Fibroblast of gingiva (primary cell): ENCODE measurements at regions not wholly inside any gene's neighbourhood (a gene's known extent, or its start where the extent isn't known, plus 50 kb on each side); places are given as distances from the start of the nearest gene placed in this dataset.

Experiments
- DNase-seq: peaks from one replicate; pipeline ENCODE4 v3.0.0-alpha.2; 2011; ENCODE audit warnings: low read depth

DNA sequence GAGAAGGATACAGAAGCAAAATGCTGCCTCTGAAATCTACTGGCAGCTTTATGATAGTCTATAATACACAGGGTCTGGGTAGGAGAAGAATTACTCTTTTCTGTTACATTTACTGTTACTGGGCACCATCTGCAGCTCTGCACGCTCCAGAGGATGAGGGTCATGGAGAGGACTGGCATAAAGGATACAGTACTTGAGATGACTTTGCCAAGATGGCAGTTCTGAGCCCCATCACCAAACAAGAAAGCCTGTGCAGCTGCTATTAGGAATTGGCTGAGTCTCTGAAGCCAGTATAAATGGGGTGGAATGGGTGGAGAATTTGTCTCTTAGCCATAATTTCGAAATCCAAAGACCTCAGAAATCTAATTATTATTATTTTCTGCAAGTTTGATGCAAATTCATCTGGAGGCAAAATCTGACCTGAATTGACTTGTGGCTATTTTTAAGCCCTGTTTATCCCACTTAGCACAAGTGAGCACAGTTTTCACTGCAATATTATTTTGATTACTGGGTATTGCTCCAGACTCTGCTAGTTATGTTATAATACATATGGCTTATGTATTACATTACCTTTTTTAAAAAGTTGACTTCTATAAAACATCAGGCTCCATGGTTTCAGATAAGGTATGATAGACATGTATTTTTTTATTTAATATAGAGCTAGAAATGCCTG, 579.5 kb downstream of the MBD2 start:
- no peak for DNase-seq

DNA sequence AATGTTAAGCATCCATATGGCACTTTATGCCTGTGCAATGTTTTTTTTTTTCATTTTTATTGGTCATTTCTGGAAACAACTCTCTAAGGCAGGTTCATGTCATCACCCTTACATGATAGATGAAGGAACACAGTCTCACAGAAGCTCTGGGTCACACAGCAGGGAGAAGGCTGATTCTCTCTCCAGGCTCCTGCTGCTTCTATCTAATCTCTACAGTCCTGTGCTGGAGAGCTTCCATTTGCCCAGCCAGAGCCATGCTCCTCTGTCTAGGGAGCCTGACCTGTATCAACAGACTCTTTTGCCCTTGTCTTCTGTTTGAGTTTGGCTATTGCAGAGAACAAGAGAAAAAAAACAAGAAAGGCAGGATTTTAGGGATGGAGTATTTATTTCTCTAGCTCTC, 584.8 kb downstream of the MBD2 start:
- no peak for DNase-seq

- no peak for DNase-seq
These were observed 595.1 kb downstream of the MBD2 start for GRCh38 chr18:53629337-53629736.

DNA sequence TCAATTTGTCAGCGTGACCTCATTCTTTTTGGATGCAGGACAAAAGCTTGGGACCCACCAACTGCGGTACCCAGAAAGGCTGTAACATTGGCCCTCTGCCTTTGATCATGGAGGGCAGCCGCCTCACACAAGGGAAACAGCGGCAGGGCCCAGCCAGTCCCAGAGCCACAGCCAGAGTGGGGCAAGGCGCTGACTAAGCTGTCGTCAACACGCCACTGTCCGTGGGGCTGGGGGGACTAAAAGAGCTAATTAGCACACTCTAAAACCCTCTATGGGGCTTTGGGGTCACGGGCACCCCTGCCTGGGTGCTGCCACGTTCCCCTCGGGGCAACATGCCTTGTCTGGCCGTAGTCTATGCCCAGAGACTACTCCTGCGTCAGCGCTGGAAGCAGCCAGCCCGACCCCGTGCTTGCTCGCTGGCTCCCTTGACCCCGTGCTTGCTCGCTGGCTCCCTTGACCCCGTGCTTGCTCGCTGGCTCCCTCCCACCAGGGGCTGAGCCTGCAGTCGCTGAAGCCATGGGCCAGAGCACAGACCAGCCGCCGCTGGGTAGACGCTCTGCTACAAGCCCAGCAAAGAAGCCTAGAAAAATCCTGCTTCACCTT, 598.4 kb downstream of the MBD2 start:
- DNase-seq, result no peak

GRCh38 chr18:53610957-53611356, 613.5 kb downstream of the MBD2 start:
- DNase-seq, result no peak

DNA sequence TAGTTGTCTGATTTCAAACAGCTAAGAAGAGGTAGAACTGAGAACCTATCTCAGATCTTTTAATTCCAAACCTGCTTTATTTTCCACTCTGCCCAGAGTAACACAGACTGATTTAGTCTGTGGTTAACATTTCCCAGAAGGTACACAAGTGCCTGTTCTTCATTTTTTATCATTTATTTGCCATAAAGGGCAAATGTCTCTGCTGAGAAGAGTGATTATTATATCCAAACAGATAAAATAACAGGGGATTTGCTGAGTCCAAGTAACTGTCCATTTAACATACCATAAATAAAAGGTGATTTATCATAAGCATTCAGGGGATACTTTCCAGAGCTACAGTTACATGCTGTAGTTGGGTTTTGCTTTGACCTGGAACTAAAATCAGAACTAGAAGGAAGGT, 617.7 kb downstream of the MBD2 start:
- no peak for DNase-seq

- no peak for DNase-seq
These were observed 619.3 kb downstream of the MBD2 start for GRCh38 chr18:53605198-53605597.

- no peak for DNase-seq
These were observed 621.2 kb downstream of the MBD2 start for GRCh38 chr18:53603276-53603675.

DNA sequence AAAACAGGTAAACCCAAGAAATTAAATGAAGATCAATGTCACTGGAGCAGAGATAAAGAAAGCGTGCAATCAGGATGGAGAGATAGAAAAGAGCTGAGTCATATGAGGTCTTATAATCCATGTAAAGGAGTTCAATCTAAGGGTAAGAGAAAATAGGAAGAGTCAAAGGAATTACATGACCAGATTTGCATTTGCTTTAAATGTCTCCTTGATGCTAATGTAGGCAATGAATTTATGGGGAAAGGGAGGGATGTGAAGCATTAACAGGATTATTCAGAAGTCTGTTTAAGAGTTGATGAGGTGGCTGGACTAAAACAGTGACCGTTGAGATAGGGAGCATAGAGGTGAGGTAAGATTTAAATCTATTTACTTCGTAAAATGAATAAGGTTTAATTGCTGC, 623.1 kb downstream of the MBD2 start:
- no peak for DNase-seq

DNA sequence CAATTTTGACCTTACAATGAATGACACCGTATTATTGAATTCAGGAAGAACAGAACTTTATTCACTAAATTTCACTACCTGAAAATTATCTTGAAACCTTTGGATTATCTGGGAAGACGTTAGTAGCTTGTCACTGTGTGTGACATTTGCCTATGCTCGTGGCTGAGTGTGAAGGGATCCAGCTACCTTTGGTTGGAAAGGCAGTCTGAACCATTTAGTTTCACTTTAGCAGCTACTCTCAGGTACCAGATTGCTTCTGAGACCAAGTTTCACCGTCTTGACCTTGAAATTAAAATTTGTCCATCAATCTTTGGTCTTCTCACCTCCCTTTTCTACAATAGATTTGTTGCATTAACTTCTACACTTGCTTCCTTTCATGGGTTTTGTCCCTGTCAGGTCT, 637.5 kb downstream of the MBD2 start:
- no peak for DNase-seq
